ENCODE measurements at regions not wholly inside any gene's neighbourhood (a gene's known extent, or its start where the extent isn't known, plus 50 kb on each side); places are given as distances from the start of the nearest gene placed in this dataset.

DNA sequence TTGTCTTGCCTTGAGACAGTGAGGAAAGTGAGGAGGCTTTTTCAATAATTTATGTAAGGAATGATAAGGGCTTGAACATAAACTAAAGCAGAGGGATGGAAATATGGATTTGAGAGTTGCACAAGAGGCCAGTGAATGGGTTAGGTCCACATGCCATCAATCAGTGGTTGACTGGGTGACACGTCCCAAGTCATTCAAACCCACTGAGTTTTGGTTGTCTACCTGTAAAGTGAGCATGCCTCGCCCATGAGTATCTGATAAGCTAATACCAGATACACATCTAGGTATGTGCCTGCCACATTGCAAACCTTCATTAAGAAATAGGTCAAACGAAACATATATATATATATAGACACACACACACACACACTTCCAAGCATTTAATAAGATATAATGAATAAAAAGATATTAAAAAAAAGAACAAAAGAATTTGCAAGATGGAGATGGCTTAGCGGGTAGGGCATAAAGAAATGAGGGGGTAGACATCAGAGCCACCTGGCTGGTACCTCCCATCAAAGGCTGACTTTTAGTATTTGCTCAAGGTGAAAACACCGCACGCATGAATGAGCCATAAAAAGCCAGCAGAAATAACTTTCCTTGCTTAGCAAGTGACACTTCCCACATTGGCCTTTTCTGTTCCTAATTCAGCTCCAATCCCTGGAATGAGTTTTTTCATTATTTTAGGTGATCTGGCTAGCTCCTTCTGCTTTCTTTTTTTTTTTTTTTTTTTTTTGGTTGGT, 109.1 kb upstream of the GGTLC1 start:
- no peak for DNase-seq

DNA sequence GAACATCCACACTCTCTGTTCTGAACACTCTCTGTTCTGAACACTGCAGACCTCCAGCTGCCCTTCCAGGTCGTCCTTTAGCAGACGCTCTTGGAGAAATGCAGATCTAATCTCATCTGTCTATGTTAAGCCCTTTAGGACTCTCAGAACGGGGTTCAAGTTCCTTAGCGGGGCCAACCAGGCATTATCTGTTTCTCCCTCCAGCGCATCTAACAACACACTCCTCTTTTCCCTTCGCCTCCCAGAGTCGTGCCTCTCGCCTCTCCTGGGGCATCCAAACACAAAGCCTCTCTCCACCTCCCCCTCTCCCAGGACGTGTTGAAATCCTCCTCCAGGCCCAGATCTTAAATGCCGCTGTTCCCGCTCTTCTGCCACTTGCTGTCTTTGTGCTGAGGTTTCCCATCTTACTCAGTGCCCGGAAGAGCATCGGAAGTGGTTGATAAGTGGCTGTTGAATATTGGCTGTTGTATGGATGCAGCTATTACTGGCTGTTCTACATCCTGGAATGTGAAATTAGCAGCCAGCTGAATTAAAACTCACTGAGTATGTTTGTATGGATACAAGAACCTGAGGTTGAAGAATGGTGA, 108.4 kb upstream of the GGTLC1 start:
- DNase-seq, result peak; percentile 24

- no peak for DNase-seq
Measured at GRCh38 chr20:24096264-24096663, 107.7 kb upstream of the GGTLC1 start.

DNA sequence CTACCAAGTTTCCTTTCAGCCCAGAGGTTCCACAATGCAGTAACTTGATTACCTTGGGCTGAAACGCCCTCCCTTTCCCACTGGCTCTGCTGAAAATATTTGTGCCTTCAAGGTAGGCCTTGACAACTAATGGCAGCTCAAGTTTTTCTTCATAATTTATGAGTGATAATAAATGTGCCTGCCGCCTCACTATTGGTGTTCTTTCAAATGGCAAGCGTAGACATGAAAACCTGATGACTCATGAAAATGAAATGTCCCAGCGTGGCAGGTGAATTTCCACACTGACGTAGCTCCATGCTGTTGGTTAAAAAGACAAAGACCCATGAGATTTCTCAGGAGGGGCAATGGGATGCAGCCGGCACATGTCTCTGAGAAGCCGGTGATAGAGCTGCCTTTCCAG, 107.2 kb upstream of the GGTLC1 start:
- DNase-seq, result no peak

- no peak for DNase-seq
Measured at GRCh38 chr20:24095303-24095702, 106.7 kb upstream of the GGTLC1 start.

GRCh38 chr20:24089576-24089975, 101.0 kb upstream of the GGTLC1 start:
- no peak for DNase-seq

DNA sequence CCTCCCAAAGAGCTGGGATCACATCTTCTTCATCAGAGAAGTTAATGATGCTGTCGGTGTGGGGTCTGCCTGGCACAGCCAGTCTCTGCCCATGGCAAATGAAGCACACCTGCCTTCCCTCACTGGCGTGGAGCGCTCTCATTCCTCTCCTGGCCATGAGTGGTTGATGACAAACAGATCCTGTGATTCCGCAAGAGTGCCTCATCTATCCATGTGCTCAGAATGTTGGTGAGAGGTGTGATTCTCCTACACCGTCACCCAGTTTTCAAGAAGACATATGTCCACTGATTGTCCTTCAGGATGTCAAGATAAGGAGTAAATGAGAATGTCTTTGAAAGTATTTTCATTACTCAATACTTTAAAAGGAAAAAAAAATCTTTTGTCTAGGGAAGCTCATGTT, 97.5 kb upstream of the GGTLC1 start:
- DNase-seq, result no peak

- DNase-seq, result no peak
Measured at GRCh38 chr20:24084281-24084680, 95.7 kb upstream of the GGTLC1 start.

- no peak for DNase-seq
Measured at GRCh38 chr20:24081077-24081476, 92.5 kb upstream of the GGTLC1 start.

DNA sequence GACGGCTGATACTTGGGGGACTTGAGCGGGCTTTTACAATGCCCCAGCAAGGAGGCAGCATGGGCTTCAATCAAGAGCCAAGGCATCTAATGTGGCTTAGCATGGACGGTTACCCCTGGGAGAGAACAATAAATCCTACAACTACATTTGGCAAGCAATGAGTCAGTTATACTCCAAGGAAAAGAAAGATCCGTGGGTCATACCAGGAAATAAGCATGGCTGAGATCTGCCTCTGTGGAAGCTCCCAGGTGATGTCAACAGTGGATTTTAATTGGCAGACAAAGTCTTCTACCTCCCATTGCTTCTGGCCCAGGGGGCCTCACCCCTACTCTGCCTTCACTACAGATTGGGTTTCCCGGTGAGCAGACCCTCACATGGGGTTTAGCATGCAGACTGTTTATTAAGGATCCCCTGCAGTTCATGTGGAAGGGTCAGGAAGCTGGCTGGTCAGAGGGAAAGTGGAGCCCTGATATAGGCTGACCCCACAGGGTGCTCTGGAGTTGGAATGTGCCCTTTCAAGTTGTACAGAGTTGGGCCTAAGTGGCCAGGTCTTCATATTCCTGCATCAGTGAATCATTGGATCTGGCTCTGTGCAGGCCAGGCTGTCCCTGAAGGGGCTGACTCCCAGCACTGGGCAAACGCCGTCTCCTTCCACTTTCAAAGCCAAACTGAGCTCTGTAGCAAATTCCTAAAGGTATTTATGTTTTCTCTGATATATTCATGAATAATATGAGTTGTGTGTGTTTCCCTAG, 91.3 kb upstream of the GGTLC1 start:
- DNase-seq, result no peak

DNA sequence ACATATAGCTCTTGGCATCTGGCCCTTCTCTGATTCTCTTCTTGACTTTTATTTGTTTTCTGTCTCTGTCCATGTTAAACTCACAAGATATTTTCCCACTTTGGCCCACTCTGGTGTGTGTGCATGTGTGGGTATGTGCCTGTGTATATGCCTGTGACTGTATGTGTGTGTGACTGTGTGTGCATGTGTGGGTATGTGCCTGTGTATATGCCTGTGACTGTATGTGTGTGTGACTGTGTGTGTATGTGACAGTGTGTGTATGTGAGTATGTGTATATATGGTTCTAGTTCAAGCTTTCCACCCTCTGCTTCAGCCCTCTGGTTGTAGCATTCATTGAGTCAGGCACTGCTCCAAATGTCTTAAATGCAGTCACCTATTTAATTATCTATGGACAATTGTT, 88.6 kb upstream of the GGTLC1 start:
- DNase-seq, result no peak

DNA sequence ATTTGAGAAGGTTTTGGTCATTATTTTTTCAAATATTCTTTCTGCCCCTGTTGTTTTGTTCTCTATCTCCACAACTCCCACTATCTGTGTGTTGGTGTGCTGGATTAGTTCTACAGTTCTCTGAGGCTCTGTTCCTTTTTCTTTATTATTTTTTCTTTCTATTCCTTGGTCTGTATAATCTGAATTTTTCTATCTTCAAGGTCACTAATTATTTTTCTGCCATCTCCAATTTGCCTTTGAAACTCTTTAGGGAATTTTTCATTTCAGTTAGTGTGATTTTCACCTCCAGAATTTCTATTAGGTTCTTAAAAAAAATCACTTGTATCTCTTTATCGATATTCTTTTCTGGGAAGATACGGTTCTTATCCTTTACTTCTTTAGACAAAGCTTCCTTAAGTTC, 82.1 kb upstream of the GGTLC1 start:
- DNase-seq, result no peak

DNA sequence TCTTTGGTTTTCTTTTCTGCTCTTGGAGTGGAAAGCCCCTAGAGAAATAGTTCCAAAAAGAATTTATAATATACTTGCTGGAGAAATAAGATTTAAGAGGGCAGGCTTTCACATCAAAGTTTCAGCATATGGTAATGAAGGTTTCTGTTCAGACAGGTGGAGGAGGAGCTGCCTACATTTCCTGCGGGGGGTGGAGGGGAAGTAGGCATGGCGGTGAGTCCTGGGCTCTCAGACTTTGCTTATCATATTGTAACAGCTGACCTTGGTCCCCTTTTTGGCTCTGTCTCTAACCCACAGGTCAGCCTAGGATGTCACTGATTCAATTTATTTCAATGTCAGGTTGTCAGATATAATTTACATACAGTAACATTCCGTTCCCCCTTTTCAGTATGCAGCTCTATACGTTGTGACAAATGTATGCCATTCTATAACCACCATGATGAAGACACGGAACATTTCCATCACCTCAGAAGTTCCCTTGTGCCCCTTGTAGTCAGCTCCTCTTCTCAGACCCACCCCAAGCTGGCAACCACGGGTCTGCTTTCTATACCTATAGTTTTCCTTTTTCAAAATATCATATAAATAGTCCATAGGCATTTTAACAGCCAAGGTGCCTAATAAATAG, 77.6 kb upstream of the GGTLC1 start:
- no peak for DNase-seq

- DNase-seq, result no peak
Measured at GRCh38 chr20:24064915-24065314, 76.3 kb upstream of the GGTLC1 start.

DNA sequence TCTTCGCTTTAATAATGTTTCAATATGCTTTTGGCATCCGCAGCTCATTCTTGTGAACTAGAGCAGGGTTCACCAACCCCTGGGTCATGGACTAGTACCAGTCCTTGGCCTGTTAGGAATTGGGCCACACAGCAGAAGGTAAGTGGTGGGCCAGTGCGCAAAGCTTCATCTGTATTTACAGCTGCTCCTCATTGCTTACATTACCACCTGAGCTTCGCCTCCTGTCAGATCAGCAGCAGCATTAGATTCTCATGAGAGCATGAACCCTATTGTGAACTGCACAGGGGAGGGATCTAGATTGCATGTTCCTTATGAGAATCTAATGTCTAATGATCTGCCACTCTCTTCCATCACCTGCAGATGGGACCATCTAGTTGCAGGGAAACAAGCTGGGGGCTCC, 75.5 kb upstream of the GGTLC1 start:
- DNase-seq, result no peak

DNA sequence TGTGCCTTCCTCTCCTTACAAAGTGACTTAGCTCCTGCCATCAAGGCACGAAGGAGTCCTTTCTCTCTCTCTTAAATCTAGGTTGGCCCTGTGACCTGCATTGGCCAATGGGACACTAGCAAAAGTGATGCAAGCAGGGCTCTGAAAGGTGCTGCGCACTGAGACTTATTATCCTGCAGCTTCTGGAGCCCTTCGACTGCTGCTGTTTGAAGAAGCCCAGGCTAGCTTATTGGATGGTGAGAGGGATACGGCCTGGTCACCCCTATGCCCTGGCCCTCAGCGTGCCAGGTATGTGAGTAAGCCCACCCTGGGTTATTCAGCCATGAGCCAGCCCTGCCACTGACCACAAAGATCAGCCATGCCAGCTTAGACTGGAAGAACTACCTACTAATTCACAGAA, 74.5 kb upstream of the GGTLC1 start:
- DNase-seq, result no peak

- no peak for DNase-seq
Measured at GRCh38 chr20:24060851-24061590, 72.4 kb upstream of the GGTLC1 start.

DNA sequence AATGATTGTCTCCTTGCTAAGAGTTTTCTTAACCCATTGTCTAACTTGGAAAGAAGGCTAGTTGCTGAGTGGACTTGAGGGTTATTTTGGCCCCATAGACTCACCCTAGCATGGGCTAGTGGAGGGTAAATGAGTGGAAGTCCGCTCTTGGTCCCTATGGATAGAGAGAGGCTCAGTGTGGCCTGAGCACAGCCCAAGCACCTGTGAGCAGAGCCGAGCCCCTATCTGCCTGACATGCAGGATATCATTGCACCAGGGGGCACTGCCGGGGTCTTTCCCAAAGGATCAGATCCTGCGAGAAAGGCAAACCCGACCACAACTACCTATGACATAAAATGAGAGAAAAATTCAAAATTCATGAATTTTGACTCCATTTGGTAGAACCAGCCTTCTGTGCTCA, 70.6 kb upstream of the GGTLC1 start:
- DNase-seq, result no peak

DNA sequence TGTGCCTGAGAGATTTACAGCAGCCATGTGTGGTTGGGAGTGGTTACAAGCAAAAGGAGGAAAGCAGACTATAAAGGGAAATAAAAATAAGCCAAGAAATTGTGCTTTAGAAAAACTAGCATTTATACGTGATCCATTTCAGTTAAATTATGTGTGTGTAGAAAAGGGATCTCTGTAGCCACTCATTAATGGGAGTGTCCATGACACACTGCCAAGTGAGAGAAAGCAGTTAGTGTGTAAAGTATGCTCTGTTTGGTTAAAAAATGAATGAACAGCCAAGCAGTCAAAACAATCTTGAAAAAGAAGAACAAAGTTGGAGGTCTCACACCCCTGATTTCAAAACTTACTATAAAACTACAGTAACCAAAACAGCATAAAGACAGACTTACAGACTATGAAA, 67.9 kb upstream of the GGTLC1 start:
- DNase-seq, result no peak

DNA sequence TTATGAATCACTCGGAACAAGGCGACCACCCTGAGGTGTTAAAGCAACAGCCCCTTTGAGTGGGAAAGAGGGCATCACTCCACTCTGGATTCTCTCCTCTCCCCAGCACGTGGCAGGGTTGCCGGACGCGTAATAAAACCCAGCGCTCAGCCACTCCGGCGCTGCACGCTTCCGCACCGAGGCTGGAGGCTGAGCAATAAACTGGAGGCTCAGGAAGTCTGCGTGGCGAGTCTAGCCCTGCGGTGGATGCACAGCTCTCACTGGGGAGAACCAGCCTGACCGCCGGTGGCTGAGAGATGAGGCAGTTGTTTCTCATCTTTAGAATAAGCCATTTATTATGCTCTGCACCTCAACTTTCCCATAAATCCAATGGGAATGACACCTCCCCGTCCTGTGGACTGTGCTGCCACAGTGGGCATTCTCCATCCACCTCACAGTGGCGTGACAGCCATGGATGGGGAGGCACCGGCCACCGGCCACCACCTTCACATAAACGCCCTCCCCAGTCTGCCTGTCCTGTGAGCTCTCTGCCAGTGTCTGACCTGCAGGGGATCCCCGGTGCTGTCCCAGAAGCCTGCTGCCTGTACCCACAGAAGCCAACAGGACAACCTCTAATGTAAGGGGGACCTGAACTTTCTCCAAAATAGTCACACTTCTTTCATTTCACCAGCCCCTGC, 64.2 kb upstream of the GGTLC1 start:
- DNase-seq, result no peak

- no peak for DNase-seq
Measured at GRCh38 chr20:24051160-24051559, 62.6 kb upstream of the GGTLC1 start.

DNA sequence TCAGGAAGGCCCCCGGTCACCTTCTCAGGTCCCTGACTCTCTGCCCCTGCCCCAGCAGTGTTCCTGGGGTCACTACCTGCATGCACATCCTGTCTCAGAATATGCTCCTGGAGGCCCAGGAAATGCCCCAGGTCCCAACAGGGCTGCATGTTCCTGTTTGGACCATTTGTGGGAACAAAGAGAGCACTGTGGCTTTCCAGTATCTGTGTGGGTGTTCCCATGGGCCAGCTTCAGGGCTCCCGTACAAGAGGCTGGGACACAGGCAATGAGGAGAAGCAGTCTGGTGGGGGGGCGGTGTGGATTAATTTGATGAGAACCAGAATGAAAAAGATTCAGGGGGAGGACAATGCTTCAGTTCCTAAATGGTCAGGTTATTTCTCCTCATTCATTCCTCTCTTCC, 61.5 kb upstream of the GGTLC1 start:
- DNase-seq, result no peak

- no peak for DNase-seq
Measured at GRCh38 chr20:24049081-24049480, 60.5 kb upstream of the GGTLC1 start.
